ENCODE measurements at regions not wholly inside any gene's neighbourhood (a gene's known extent, or its start where the extent isn't known, plus 50 kb on each side); places are given as distances from the start of the nearest gene placed in this dataset.

DNA sequence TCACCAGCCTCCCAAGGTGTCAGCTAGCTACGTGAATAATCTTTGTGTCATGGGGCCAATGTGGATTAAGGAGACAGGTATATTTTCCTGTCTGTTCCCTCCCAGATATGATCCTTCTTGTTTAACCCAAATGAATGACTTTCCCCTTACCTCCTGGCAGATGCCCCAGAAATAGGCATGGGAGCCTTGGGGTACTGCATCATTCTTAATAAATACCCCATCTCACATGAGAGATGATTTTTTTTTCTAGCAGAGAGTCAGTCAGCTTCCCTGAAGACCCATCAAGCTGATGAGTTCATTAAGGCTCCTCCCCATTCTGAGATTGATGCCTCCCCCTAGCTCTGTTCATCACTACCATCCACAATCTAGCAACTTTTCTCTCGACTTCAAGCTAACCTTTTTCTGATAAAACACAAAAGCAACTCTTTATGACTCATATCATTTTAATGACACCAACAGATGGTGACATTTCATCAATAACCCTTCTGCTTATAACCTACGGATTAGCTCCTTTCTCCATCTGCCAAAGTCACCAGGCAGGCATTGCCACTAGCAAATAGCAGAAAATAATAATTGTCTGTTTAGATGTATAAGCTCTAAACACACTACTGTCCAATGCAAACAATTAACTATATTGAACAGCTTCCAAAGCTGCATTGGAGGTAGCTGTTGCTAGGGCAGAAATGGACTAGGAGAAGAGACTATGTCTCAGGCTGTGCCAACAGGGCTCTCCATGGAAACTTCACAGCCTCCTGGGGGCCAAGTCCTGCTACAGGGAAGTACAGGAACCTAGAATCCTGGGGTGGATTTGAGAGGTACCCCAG lies 143.7 kb downstream of the ACER2 start:
- DNase-seq (ENCODE audit: low spot score) (no peak), ATAC-seq (no peak)
- H3K27me3 Mint-ChIP-seq (ENCODE audit: low read depth), result no peaks in the 10 kb centered on the region; the same call in 1 of the 2 replicates
- POLR2A ChIA-PET, result no interaction called here
- H3K4me3 Mint-ChIP-seq, result no peak overlapping the region
- TF ChIP-seq RELA (CRISPR knock-in tag; IDR thresholded peaks at IDR 0.05; ENCODE audit: borderline replicate concordance) (no peak), E2F5 (CRISPR knock-in tag; IDR thresholded peaks at IDR 0.05) (no peak), ZNF396 (CRISPR knock-in tag; IDR thresholded peaks at IDR 0.05; ENCODE audit: borderline replicate concordance) (no peak), HMGA2 (CRISPR knock-in tag; IDR thresholded peaks at IDR 0.05) (no peak), ATF2 (CRISPR knock-in tag; IDR thresholded peaks at IDR 0.05; ENCODE audit: borderline replicate concordance, low read depth) (no peak), CREB1 (CRISPR knock-in tag; IDR thresholded peaks at IDR 0.05) (no peak), PRRX2 (CRISPR knock-in tag; IDR thresholded peaks at IDR 0.05) (no peak), KAT7 (CRISPR knock-in tag; IDR thresholded peaks at IDR 0.05; ENCODE audit: borderline replicate concordance) (no peak), ZNF423 (CRISPR knock-in tag; IDR thresholded peaks at IDR 0.05) (no peak), ETV6 (CRISPR knock-in tag; IDR thresholded peaks at IDR 0.05) (no peak), ZNF281 (CRISPR knock-in tag; IDR thresholded peaks at IDR 0.05) (no peak)
- TF ChIP-seq, protein P1, sequence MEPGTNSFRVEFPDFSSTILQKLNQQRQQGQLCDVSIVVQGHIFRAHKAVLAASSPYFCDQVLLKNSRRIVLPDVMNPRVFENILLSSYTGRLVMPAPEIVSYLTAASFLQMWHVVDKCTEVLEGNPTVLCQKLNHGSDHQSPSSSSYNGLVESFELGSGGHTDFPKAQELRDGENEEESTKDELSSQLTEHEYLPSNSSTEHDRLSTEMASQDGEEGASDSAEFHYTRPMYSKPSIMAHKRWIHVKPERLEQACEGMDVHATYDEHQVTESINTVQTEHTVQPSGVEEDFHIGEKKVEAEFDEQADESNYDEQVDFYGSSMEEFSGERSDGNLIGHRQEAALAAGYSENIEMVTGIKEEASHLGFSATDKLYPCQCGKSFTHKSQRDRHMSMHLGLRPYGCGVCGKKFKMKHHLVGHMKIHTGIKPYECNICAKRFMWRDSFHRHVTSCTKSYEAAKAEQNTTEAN (CRISPR knock-in tag; IDR thresholded peaks at IDR 0.05), result no peak
- TF ChIP-seq, protein P2, sequence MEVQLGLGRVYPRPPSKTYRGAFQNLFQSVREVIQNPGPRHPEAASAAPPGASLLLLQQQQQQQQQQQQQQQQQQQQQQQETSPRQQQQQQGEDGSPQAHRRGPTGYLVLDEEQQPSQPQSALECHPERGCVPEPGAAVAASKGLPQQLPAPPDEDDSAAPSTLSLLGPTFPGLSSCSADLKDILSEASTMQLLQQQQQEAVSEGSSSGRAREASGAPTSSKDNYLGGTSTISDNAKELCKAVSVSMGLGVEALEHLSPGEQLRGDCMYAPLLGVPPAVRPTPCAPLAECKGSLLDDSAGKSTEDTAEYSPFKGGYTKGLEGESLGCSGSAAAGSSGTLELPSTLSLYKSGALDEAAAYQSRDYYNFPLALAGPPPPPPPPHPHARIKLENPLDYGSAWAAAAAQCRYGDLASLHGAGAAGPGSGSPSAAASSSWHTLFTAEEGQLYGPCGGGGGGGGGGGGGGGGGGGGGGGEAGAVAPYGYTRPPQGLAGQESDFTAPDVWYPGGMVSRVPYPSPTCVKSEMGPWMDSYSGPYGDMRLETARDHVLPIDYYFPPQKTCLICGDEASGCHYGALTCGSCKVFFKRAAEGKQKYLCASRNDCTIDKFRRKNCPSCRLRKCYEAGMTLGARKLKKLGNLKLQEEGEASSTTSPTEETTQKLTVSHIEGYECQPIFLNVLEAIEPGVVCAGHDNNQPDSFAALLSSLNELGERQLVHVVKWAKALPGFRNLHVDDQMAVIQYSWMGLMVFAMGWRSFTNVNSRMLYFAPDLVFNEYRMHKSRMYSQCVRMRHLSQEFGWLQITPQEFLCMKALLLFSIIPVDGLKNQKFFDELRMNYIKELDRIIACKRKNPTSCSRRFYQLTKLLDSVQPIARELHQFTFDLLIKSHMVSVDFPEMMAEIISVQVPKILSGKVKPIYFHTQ (CRISPR knock-in tag; IDR thresholded peaks at IDR 0.05), result no peak
- H3K9me3 Mint-ChIP-seq, result peaks cover 18% of the 10 kb centered on the region
- H3K36me3 Mint-ChIP-seq, result peaks cover 28% of the 10 kb centered on the region
- CTCF ChIA-PET, result interaction anchor here (0.6 to 3.3 kb wide), 4 partner anchors 23 to 88 kb away, joined by 3 to 17 read pairs (median 4); no protein-coding TSS in a partner anchor
- peaks cover 11% of the 10 kb centered on the region for H3K4me1 Mint-ChIP-seq
- H3K27ac Mint-ChIP-seq, result no peak overlapping the region

Data from WTC11 (cell line).